Smooth muscle cell (in vitro differentiated cells): ENCODE measurements at regions not wholly inside any gene's neighbourhood (a gene's known extent, or its start where the extent isn't known, plus 50 kb on each side); places are given as distances from the start of the nearest gene placed in this dataset.
"Not testable (repeated sequence)": the region's sequence is repeated elsewhere in the genome, so short reads cannot be mapped to it uniquely, and the experiment has no call there.

ENCODE experiments used
- DNase-seq: peaks from one replicate; lab custom pipeline; 2025; ENCODE audit not compliant: unreplicated experiment; lab: John Stamatoyannopoulos, UW
- H2AFZ ChIP-seq: fragments of 200-600 bp; sonication (generic); 2 replicates; pipeline ENCODE4 v1.6.0; 2016; ENCODE audit warnings: antibody characterized with exemption, low read depth, mild to moderate bottlenecking
- H3F3A ChIP-seq: fragments of 200-600 bp; sonication (generic); 2 replicates; pipeline ENCODE4 v1.6.0; 2017; ENCODE audit warnings: antibody characterized with exemption, low read depth
- H3K27ac ChIP-seq: fragments of 200-600 bp; sonication (generic); 2 replicates; pipeline ENCODE4 v1.5.1; 2016; ENCODE audit warnings: low read depth, mild to moderate bottlenecking
- H3K27me3 ChIP-seq: fragments of 200-600 bp; sonication (generic); 2 replicates; pipeline ENCODE4 v1.6.1; 2016; ENCODE audit warnings: low read depth, mild to moderate bottlenecking
- H3K36me3 ChIP-seq: fragments of 200-600 bp; sonication (generic); 2 replicates; pipeline ENCODE4 v1.5.1; 2016; ENCODE audit warnings: low read depth
- H3K4me1 ChIP-seq: fragments of 200-600 bp; sonication (generic); 2 replicates; pipeline ENCODE4 v1.5.1; 2016; ENCODE audit warnings: low read depth
- H3K4me2 ChIP-seq: fragments of 200-600 bp; sonication (generic); 2 replicates; pipeline ENCODE4 v1.6.0; 2016; ENCODE audit warnings: mild to moderate bottlenecking
- H3K4me3 ChIP-seq: fragments of 200-600 bp; sonication (generic); 2 replicates; pipeline ENCODE4 v1.5.1; 2016; ENCODE audit warnings: mild to moderate bottlenecking
- H3K79me2 ChIP-seq: fragments of 200-600 bp; sonication (generic); 2 replicates; pipeline ENCODE4 v1.6.0; 2016; ENCODE audit warnings: low read depth, mild to moderate bottlenecking
- H3K9ac ChIP-seq: fragments of 200-600 bp; sonication (generic); 2 replicates; pipeline ENCODE4 v1.6.0; 2016; ENCODE audit warnings: low read depth
- H3K9me3 ChIP-seq: fragments of 200-600 bp; sonication (generic); replicated peaks from 2 replicates; pipeline ENCODE4 v1.5.1; 2016; ENCODE audit warnings: low read depth
- H4K20me1 ChIP-seq: fragments of 200-600 bp; sonication (generic); 2 replicates; pipeline ENCODE4 v1.6.0; 2016; ENCODE audit warnings: low read depth
- WGBS: methylation state at CpG from one replicate; pipeline ENCODE4 v1.1.7; 2016; ENCODE audit warnings: low lambda C conversion rate; 5-methylcytosine and 5-hydroxymethylcytosine counted together
- TF ChIP-seq, protein P1 (sequence below): fragments of 200-600 bp; sonication (generic); IDR thresholded peaks from 2 replicates; pipeline ENCODE4 v1.5.1; 2017; ENCODE audit warnings: borderline replicate concordance, mild to moderate bottlenecking, antibody characterized with exemption; ENCODE audit not compliant: insufficient read depth, poor library complexity, severe bottlenecking

DNA sequence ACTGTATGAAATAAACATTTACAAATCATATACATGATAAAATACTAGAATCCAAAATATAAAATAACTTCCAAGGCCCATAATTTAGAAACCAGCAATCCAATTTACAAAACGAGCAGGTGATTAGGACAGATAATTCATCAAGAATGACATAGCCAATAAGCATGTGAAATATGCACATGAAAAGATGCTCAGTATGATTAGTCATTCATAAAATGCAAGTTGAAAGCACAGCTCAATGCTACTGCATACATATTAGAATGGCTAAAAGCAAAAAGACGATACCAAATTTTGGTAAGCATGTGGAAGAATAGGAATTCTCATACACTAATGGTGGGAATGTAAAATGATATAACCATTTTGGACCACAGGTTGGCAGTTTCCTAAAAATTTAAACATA lies 837.2 kb upstream of the MIR17HG start:
- H3K4me2 ChIP-seq = no peak overlapping the region
- no peaks in the 10 kb centered on the region for H3F3A ChIP-seq
- no peaks in the 10 kb centered on the region for H3K9me3 ChIP-seq
- no peaks in the 10 kb centered on the region for H4K20me1 ChIP-seq
- no peak overlapping the region for H3K9ac ChIP-seq
- no peak overlapping the region for H2AFZ ChIP-seq
- no peaks in the 10 kb centered on the region for H3K36me3 ChIP-seq
- TF ChIP-seq, protein P1, sequence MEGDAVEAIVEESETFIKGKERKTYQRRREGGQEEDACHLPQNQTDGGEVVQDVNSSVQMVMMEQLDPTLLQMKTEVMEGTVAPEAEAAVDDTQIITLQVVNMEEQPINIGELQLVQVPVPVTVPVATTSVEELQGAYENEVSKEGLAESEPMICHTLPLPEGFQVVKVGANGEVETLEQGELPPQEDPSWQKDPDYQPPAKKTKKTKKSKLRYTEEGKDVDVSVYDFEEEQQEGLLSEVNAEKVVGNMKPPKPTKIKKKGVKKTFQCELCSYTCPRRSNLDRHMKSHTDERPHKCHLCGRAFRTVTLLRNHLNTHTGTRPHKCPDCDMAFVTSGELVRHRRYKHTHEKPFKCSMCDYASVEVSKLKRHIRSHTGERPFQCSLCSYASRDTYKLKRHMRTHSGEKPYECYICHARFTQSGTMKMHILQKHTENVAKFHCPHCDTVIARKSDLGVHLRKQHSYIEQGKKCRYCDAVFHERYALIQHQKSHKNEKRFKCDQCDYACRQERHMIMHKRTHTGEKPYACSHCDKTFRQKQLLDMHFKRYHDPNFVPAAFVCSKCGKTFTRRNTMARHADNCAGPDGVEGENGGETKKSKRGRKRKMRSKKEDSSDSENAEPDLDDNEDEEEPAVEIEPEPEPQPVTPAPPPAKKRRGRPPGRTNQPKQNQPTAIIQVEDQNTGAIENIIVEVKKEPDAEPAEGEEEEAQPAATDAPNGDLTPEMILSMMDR = no peak
- H3K27ac ChIP-seq = no peak overlapping the region
- H3K27me3 ChIP-seq = no peaks in the 10 kb centered on the region
- DNase-seq = no peak
- H3K4me1 ChIP-seq = no peaks in the 10 kb centered on the region
- H3K4me3 ChIP-seq = no peak overlapping the region
- no peaks in the 10 kb centered on the region for H3K79me2 ChIP-seq
- WGBS = 76% methylated on average over 2 of the region's 2 CpGs

DNA sequence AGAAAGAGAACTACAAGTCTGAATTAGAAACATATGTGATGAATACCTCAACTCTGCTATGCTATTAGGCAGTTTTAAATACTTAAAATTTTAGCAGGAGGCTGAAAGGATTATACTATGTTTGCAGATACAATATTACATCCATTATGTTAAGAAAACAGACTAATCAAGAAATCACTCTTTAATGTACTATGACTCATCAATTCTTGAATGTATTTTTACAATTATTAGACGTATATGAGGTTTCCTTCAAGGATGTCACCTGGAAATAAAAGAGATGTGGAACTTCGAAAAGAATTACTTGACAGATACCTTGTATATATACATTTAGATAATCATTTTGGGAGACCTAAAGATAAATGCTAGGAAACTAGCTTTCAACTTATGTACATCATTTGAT lies 835.6 kb upstream of the MIR17HG start:
- TF ChIP-seq, protein P1 = no peak
- 77% methylated on average over 2 of the region's 2 CpGs for WGBS
- no peaks in the 10 kb centered on the region for H3K36me3 ChIP-seq
- H2AFZ ChIP-seq = no peak overlapping the region
- H4K20me1 ChIP-seq = no peaks in the 10 kb centered on the region
- no peak overlapping the region for H3K9ac ChIP-seq
- no peaks in the 10 kb centered on the region for H3F3A ChIP-seq
- no peaks in the 10 kb centered on the region for H3K4me1 ChIP-seq
- no peak overlapping the region for H3K27ac ChIP-seq
- no peak overlapping the region for H3K4me3 ChIP-seq
- H3K9me3 ChIP-seq = no peaks in the 10 kb centered on the region
- H3K27me3 ChIP-seq = no peaks in the 10 kb centered on the region
- H3K79me2 ChIP-seq = no peaks in the 10 kb centered on the region
- no peak overlapping the region for H3K4me2 ChIP-seq
- DNase-seq = no peak

DNA sequence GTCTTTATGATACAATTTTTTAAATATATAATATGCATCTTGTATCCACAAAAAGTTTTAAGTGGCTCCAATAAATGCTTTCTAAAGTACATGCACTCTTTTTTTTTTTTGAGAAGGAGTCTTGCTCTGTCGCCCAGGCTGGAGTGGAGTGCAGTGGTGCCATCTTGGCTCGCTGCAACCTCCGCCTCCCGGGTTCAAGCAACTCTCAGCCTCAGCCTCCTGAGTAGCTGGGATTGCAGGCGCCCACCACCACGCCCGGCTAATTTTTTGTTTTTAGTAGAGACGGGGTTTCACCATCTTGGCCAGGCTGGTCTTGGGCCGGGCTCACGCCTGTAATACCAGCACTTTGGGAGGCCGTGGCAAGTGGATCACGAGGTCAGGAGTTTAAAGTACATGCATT lies 832.8 kb upstream of the MIR17HG start:
- not testable (repeated sequence) for H3K79me2 ChIP-seq, H3K4me1 ChIP-seq, H3K4me3 ChIP-seq, H4K20me1 ChIP-seq, H3K9ac ChIP-seq, H2AFZ ChIP-seq, H3K4me2 ChIP-seq, H3F3A ChIP-seq, H3K9me3 ChIP-seq, H3K36me3 ChIP-seq, H3K27ac ChIP-seq, H3K27me3 ChIP-seq, DNase-seq
- 93% methylated on average over 12 of the region's 12 CpGs for WGBS

DNA sequence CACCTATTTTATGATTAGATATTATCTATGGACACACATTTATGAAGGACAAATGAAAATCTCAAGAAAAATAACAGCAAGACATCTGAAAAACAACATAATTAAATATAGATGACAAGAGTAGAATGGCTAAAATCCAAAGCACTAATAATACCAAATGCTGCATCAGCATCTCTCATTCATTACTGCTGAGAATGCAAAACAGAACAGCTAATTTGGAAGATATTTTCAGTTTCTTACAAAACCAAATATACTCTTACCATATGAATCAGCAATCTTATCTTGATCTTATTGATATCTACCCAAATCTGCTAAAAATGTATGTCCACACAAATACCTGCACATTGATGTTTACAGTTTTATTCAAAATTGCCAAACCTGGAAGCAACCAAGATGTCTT lies 829.1 kb upstream of the MIR17HG start:
- Histone ChIP-seq H3K36me3 (no peaks in the 10 kb centered on the region), H3K4me3 (no peak overlapping the region), H3K9me3 (peaks cover 8% of the 10 kb centered on the region), H3K27me3 (no peaks in the 10 kb centered on the region), H3F3A (no peaks in the 10 kb centered on the region), H3K4me2 (no peak overlapping the region), H2AFZ (no peak overlapping the region), H3K9ac (no peak overlapping the region), H3K4me1 (no peaks in the 10 kb centered on the region), H4K20me1 (no peaks in the 10 kb centered on the region), H3K27ac (no peak overlapping the region), H3K79me2 (no peaks in the 10 kb centered on the region)
- TF ChIP-seq, protein P1 = no peak
- no peak for DNase-seq
